Muscle layer of duodenum (tissue), 2 donors: ENCODE measurements at regions not wholly inside any gene's neighbourhood (a gene's known extent, or its start where the extent isn't known, plus 50 kb on each side); places are given as distances from the start of the nearest gene placed in this dataset.

ENCODE experiments used
- H3K27ac ChIP-seq: one replicate; pipeline ENCODE4 v1.7.0; 2013; ENCODE audit warnings: mild to moderate bottlenecking, low read length
- H3K27me3 ChIP-seq: one replicate; pipeline ENCODE4 v1.7.0; 2013; ENCODE audit warnings: low read depth, mild to moderate bottlenecking, control low read depth, low read length
- H3K36me3 ChIP-seq, 2 donors: one replicate each; pipeline ENCODE4 v1.7.0; 2013; ENCODE audit warnings: low read length in 2 of 2, control low read depth in 1 of 2, mild to moderate bottlenecking in 1 of 2; ENCODE audit not compliant: insufficient read depth in 2 of 2, control insufficient read depth in 1 of 2
- H3K4me1 ChIP-seq, 2 donors: one replicate each; pipeline ENCODE4 v1.7.0; 2013; ENCODE audit warnings: low read length in 2 of 2, mild to moderate bottlenecking in 2 of 2, control low read depth in 1 of 2, moderate library complexity in 1 of 2; ENCODE audit not compliant: insufficient read depth in 2 of 2, control insufficient read depth in 1 of 2
- H3K4me3 ChIP-seq, 2 donors: one replicate each; pipeline ENCODE4 v1.7.0; 2013; ENCODE audit warnings: low read length in 2 of 2, low read depth in 1 of 2, mild to moderate bottlenecking in 1 of 2
- H3K9me3 ChIP-seq, 2 donors: one replicate each; pipeline ENCODE4 v1.7.0; 2013; ENCODE audit warnings: low read length in 2 of 2, control low read depth in 1 of 2, mild to moderate bottlenecking in 1 of 2; ENCODE audit not compliant: control insufficient read depth in 1 of 2
- donor health status: healthy.

DNA sequence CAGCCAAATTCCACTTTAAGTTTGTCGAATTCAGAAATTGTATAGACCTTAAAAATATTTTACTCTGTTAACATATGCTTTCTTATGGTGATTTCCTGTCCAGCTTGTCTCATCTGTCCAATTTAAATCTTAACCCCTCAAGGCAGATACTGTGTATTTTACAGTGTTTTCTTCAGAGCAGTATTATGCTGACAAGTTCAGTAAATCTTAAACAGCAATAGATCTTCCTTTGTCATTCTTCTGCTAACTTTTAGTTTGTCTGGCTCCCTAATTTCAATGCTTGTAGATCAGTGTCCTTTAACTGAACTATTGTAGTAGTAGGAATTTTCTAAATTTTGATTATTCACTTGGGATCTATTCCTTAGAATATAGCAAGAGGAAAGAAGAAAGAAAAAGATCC, 52.8 kb upstream of the MEIS1 start:
- Histone ChIP-seq H3K9me3 (no peaks in the 10 kb centered on the region), H3K27me3 (no peaks in the 10 kb centered on the region), H3K4me1 (no peaks in the 10 kb centered on the region), H3K4me3 (no peak overlapping the region), H3K36me3 (no peaks in the 10 kb centered on the region), H3K27ac (no peak overlapping the region)

- H3K4me3 ChIP-seq: no peak overlapping the region
- H3K27ac ChIP-seq: no peak overlapping the region
- no peaks in the 10 kb centered on the region for H3K27me3 ChIP-seq
- no peaks in the 10 kb centered on the region for H3K36me3 ChIP-seq
- no peaks in the 10 kb centered on the region for H3K9me3 ChIP-seq
- H3K4me1 ChIP-seq: no peaks in the 10 kb centered on the region
Observed at GRCh38 chr2:66379473-66379872, 55.5 kb upstream of the MEIS1 start.

DNA sequence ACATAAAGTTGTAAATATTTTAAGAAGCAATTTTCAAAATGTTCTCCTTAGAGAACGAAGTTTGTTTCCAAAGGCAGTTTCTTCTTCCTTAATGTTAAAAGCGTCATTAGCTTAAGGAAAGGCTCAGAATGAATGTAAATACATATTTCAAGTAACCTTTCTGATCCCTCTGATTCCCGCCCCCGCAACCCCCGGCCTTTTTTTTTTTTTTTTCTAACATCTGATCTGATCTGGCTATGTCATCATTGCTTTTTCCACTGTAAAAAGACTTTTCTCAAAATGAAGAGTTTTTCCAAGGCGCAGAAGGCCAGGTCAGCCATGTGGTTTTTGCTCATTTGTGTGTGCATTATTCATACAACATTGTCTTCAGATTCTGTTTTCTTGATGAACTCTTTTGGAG, 57.1 kb upstream of the MEIS1 start:
- H3K27ac ChIP-seq: no peak overlapping the region
- H3K36me3 ChIP-seq: no peaks in the 10 kb centered on the region
- H3K4me3 ChIP-seq: no peak overlapping the region
- H3K27me3 ChIP-seq: no peaks in the 10 kb centered on the region
- no peaks in the 10 kb centered on the region for H3K9me3 ChIP-seq
- no peaks in the 10 kb centered on the region for H3K4me1 ChIP-seq

- H3K4me3 ChIP-seq: no peak overlapping the region
- H3K4me1 ChIP-seq: no peaks in the 10 kb centered on the region
- no peaks in the 10 kb centered on the region for H3K27me3 ChIP-seq
- H3K27ac ChIP-seq: no peak overlapping the region
- no peaks in the 10 kb centered on the region for H3K9me3 ChIP-seq
- H3K36me3 ChIP-seq: no peaks in the 10 kb centered on the region
Observed at GRCh38 chr2:66370824-66371223, 64.1 kb upstream of the MEIS1 start.

DNA sequence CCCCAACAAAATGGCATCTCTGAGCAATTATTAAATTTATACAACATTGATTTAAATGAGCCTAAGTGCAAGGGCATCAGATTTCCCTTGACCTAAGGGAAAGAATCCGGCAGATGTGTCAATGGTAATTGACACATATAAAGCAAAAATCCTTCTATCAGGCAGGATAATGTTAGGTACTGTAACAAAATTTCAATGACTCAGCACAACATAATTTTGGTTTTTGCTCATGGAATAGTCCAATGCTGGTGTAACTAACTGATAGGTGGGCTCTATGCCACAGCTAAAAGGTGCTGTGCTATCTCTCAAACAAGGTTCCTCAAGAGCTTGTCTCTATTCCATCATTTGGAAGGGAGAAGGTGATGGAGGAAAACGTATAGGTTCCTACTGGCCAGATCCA, 68.3 kb upstream of the MEIS1 start:
- Histone ChIP-seq H3K27me3 (no peaks in the 10 kb centered on the region), H3K9me3 (no peaks in the 10 kb centered on the region), H3K4me3 (no peak overlapping the region), H3K27ac (no peak overlapping the region), H3K4me1 (peaks cover 0 to 8% of the 10 kb centered on the region in 2 donors), H3K36me3 (no peaks in the 10 kb centered on the region)

- H3K36me3 ChIP-seq: no peaks in the 10 kb centered on the region
- H3K9me3 ChIP-seq: no peaks in the 10 kb centered on the region
- no peak overlapping the region for H3K4me3 ChIP-seq
- H3K27me3 ChIP-seq: no peaks in the 10 kb centered on the region
- H3K4me1 ChIP-seq: peaks cover 0 to 8% of the 10 kb centered on the region in 2 donors
- H3K27ac ChIP-seq: no peak overlapping the region
Observed at GRCh38 chr2:66364495-66365333, 70.2 kb upstream of the MEIS1 start.

DNA sequence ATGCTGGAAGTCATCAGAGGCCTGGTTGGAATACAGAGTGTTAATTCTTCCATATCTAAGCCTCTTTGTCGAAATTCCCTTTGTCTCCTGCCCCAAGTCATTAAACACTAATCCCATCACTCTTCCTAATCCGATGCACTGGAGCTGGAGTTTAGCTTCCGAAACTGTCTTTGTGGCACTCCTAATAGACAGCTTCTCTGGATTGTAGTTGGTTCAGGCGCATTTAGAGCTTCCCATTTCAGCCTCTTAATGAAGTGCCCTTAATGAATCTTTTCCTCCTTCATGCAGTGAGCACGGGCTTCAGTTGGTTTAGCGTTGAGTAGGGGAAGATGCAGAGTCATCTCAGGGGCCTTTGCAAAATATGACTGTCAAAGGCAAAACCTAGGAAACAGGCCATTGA, 72.2 kb upstream of the MEIS1 start:
- H3K27me3 ChIP-seq: no peaks in the 10 kb centered on the region
- no peak overlapping the region for H3K27ac ChIP-seq
- H3K4me1 ChIP-seq: peaks cover 0 to 8% of the 10 kb centered on the region in 2 donors
- no peaks in the 10 kb centered on the region for H3K36me3 ChIP-seq
- no peak overlapping the region for H3K4me3 ChIP-seq
- H3K9me3 ChIP-seq: no peaks in the 10 kb centered on the region

DNA sequence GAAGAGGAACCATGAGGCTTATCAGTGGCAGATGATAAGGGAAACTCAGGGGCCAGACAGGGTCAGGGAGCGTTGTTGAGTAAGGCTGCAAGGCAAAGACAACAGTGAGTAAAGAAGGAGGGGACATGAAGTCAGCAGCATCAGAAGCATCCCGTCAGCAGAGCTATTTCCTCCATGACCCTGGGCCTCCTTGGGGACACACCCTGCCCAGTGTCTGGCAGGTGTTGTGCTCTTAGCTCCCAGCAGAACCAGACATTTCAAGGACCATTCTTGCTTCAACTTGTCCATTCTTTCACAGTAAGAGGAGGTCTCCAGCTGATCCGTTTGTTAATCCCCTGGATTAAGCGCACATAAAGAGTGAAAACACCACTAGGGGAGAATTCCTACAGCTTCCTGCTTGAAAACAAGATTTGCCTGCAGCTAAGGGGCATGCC, 88.7 kb upstream of the MEIS1 start:
- Histone ChIP-seq H3K36me3 (no peaks in the 10 kb centered on the region), H3K9me3 (peaks cover 0 to 3% of the 10 kb centered on the region in 2 donors), H3K4me1 (no peaks in the 10 kb centered on the region), H3K27me3 (no peaks in the 10 kb centered on the region), H3K4me3 (no peak overlapping the region), H3K27ac (no peak overlapping the region)

- H3K27me3 ChIP-seq: no peaks in the 10 kb centered on the region
- no peak overlapping the region for H3K4me3 ChIP-seq
- no peaks in the 10 kb centered on the region for H3K4me1 ChIP-seq
- peaks cover 0 to 3% of the 10 kb centered on the region in 2 donors for H3K9me3 ChIP-seq
- H3K27ac ChIP-seq: no peak overlapping the region
- H3K36me3 ChIP-seq: no peaks in the 10 kb centered on the region
Observed at GRCh38 chr2:66344087-66344663, 90.8 kb upstream of the MEIS1 start.

DNA sequence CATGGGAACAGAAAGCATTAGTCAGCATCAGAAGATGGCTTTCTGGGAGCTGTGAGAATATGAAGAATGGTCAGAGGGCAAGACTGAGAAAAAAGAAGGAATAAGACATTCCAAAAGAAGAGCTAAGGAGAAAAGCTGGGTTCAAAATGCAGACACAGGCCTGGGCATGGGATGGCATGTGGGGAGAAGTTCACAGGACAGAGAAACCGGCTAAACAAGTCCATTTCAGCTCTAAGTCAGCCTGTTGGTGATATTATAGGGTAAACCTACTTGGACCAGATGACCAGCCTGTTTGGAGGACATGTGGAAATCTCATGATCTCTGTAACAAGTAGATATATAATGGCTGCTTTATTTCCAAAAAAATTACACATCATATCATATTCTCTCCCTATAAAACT, 91.7 kb upstream of the MEIS1 start:
- no peak overlapping the region for H3K27ac ChIP-seq
- H3K36me3 ChIP-seq: no peaks in the 10 kb centered on the region
- H3K4me3 ChIP-seq: no peak overlapping the region
- H3K27me3 ChIP-seq: no peaks in the 10 kb centered on the region
- no peaks in the 10 kb centered on the region for H3K4me1 ChIP-seq
- H3K9me3 ChIP-seq: peaks cover 0 to 3% of the 10 kb centered on the region in 2 donors

DNA sequence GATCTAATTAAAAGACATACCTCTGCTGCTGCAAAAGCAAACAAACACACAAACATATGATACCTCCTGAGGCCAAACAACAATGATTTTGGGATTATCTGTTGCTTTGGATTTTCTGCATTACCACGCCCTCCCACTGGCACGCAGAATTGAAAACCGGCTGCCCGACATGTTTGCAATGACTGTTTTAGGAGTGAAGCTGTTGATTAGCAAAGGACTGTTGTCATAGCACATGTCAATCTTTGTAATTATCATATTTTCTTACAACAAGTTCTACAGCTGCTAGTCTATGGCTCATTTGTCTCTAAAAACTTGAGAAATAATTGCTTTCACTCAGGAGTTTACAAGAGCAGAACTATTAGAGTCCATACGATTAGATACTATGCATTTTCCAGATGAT, 94.4 kb upstream of the MEIS1 start:
- Histone ChIP-seq H3K9me3 (peaks cover 0 to 3% of the 10 kb centered on the region in 2 donors), H3K36me3 (no peaks in the 10 kb centered on the region), H3K27me3 (no peaks in the 10 kb centered on the region), H3K27ac (no peak overlapping the region), H3K4me1 (no peaks in the 10 kb centered on the region), H3K4me3 (no peak overlapping the region)
